Mammary epithelial cell (primary cell): ENCODE measurements at regions not wholly inside any gene's neighbourhood (a gene's known extent, or its start where the extent isn't known, plus 50 kb on each side); places are given as distances from the start of the nearest gene placed in this dataset.

Source experiments
- EZH2 ChIP-seq: IDR thresholded peaks from 2 replicates; pipeline ENCODE4 v1.6.1; 2012; ENCODE audit warnings: low read length, inconsistent platforms, borderline replicate concordance
- TF ChIP-seq, protein P1 (sequence below), 2 donors: IDR thresholded peaks in 1 of 2; conservative IDR thresholded peaks in 1 of 2; 2 replicates each; pipeline ENCODE4 v1.5.1; 2011 to 2012; ENCODE audit warnings: inconsistent platforms in 2 of 2, low read length in 2 of 2, mild to moderate bottlenecking in 2 of 2, control low read depth in 1 of 2, low read depth in 1 of 2; ENCODE audit not compliant: insufficient read depth in 1 of 2; ENCODE audit errors: extremely low read depth in 1 of 2

- TF ChIP-seq, protein P1, sequence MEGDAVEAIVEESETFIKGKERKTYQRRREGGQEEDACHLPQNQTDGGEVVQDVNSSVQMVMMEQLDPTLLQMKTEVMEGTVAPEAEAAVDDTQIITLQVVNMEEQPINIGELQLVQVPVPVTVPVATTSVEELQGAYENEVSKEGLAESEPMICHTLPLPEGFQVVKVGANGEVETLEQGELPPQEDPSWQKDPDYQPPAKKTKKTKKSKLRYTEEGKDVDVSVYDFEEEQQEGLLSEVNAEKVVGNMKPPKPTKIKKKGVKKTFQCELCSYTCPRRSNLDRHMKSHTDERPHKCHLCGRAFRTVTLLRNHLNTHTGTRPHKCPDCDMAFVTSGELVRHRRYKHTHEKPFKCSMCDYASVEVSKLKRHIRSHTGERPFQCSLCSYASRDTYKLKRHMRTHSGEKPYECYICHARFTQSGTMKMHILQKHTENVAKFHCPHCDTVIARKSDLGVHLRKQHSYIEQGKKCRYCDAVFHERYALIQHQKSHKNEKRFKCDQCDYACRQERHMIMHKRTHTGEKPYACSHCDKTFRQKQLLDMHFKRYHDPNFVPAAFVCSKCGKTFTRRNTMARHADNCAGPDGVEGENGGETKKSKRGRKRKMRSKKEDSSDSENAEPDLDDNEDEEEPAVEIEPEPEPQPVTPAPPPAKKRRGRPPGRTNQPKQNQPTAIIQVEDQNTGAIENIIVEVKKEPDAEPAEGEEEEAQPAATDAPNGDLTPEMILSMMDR (conservative IDR thresholded peaks at IDR 0.05 in 1 of 2, IDR thresholded peaks at IDR 0.05 in 1 of 2; ENCODE audit: extremely low read depth in 1 of 2, insufficient read depth in 1 of 2, low read depth in 1 of 2, low read length in 2 of 2), result no peak
- TF ChIP-seq EZH2, result no peak
Measured at GRCh38 chr6:67328269-67328668, 1306.8 kb upstream of the ADGRB3 start.
